Skin epidermis (tissue), 12 donors: ENCODE measurements at regions not wholly inside any gene's neighbourhood (a gene's known extent, or its start where the extent isn't known, plus 50 kb on each side); places are given as distances from the start of the nearest gene placed in this dataset.
"Not testable (repeated sequence)": the region's sequence is repeated elsewhere in the genome, so short reads cannot be mapped to it uniquely, and the experiment has no call there.

Experiments used
- H3K27ac ChIP-seq, 21 experiments: fragments of 200-600 bp; sonication (generic) in 11 of 21; one replicate each; pipeline ENCODE4 v1.5.0; 2020; ENCODE audit warnings: mild to moderate bottlenecking in 3 of 21, inconsistent platforms in 2 of 21, moderate library complexity in 2 of 21
- H3K4me3 ChIP-seq, 7 experiments: fragments of 200-600 bp; sonication (generic) in 2 of 7; one replicate each; pipeline ENCODE4 v1.5.0; 2020; ENCODE audit warnings: inconsistent platforms in 2 of 7, mild to moderate bottlenecking in 2 of 7, moderate library complexity in 1 of 7

GRCh38 chr5:103393101-103393754 lies 134.7 kb downstream of the MACIR start:
- H3K27ac ChIP-seq = peak overlapping the region in 1 of 21 experiments; percentile 14
- H3K4me3 ChIP-seq = no peak overlapping the region

DNA sequence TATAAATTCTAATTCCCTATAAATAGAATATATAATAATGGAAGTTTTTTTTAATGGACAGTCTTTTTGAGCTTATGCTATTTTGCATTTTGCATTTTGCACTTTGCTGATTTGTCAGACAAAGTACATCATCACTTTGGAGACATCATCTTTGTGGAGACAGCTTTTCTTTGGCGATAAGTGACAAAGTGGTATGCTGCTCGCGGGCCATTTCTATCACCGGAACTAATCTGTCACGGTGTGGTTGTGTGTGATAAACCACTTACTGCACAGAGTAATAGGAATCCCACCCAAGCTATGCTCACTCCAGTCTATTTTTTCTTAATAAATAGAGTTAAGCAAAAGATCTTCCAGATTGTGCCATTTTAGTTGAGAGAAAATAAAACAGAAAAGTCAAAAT lies 133.1 kb downstream of the MACIR start:
- H3K27ac ChIP-seq = no peak overlapping the region
- H3K4me3 ChIP-seq = no peak overlapping the region

DNA sequence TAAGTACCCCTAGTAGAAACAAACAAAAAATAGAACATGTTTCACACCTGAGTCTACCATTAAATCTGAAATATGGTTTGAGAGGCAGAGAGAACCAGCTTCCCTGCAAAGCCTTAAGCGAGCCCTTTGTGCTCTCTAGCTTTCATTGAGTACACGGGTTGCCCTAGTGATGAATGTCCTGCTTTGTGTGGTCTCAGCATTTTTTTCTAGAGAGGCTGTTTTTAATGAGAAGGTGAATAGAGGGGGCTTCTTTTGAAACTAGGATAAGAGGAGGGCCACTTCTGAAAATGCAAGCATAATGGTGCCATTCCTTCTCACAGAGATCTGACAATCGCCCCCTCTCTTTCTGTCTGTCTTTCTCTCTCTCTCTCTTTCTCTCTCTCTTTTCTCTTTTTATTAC lies 131.3 kb downstream of the MACIR start:
- Histone ChIP-seq H3K4me3 (no peak overlapping the region), H3K27ac (no peak overlapping the region)

DNA sequence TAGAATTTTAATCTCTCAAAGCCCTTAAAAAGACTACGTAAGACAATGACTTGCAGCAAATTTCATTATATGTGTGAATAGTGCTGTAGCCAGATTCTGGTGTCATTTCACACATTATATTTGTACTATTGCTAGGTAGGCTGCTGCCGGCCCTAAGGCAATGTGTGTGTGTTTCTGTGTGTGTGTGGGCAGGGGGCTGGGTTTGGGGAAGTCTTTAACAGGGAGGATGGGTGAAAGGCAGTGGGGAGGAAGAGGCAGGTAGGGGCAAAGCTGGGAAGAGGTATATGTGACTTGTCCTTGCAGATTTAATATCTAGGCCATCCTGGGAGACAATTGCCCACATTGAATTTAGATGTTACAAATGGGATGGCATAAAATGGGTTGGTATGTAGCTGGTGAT lies 130.8 kb downstream of the MACIR start:
- no peak overlapping the region for H3K27ac ChIP-seq
- H3K4me3 ChIP-seq = no peak overlapping the region

DNA sequence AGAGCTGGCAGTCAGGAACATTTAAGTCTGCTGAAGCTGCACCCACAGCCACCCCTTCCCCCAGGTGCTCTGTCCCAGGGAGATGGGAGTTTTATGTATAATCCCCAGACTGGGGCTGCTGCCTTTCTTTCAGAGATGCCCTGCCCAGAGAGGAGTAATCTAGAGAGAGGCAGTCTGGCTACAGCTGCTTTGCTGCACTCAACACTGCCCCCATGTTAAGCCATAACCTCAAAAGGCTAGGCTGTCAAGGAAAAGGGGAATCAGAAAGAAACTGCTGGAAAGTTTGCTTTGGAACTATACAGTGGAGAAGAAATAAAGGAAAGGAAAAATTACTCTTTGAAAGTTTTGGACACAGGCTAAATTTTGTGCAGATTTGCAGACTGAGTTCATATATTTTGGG lies 127.2 kb downstream of the MACIR start:
- H3K4me3 ChIP-seq = no peak overlapping the region
- no peak overlapping the region for H3K27ac ChIP-seq

DNA sequence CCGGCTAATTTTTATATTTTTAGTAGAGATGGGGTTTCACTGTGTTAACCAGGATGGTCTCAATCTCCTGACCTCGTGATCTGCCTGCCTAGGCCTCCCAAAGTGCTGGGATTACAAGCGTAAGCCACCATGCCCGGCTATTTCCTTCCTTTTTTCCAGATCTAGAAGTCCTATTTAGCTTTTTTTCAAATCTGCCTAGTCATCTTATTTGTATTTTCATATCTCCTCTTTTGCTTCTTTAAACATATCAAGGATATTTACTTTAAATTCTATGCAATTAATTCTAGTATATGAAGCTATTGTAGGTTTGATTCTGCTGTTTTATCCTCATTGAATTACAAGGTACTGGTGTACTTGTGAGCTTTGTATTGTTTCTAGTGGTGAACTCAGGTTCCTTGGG lies 119.1 kb downstream of the MACIR start:
- H3K4me3 ChIP-seq, H3K27ac ChIP-seq: not testable (repeated sequence)

DNA sequence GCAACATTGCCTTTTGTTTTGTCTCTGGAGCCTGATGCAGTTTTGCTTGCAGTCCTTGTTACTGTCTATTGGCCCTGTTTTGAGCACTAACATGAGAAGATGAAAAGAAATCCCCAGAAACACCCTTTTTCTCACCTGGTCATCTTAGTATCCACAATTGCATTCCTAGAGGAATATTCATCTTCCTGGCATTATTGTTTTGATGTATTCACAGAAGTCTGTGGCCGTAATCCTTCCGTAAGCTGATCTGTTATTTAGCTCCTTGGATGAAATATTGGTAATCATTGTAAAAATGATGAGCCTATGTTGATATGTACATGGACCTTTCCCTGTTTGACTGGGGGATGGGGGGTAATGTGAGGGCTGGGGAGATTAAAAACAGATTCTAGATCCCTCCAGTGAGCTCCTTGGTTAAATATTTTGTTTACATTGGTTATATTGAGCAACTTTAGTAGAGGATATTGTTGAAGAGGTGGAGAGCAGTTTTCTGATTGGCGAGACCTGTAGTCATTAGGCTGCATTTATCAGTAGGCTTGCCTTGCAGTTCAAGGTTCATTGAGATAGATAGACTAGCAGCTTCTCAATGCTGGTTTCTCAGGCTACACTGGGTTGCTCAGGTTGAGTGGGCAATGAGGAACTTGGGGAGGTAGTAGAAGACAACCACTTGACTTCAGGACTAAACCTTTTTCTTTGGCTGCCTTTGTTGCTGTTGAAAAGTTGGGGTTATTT lies 117.5 kb downstream of the MACIR start:
- H3K27ac ChIP-seq = no peak overlapping the region
- H3K4me3 ChIP-seq = no peak overlapping the region

DNA sequence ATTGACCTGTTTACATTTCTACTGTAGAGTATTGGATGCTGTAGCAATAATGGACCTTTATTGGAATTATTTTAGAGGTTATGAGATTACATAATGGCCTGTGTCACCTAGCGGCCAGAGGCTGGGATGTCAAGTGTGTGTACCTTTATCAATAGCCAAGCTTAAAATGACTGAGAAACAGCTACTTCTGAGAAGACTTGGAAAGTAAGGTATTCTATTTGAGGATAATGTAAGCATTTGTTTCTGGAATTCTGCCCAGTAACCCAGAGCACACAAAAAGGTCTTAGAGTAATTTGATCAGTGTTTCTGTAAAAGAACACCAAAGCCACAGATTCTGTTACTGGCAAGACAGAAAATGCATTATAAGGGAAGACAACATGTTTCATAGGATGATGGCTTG lies 116.8 kb downstream of the MACIR start:
- Histone ChIP-seq H3K27ac (no peak overlapping the region), H3K4me3 (no peak overlapping the region)

GRCh38 chr5:103374473-103374963 lies 116.0 kb downstream of the MACIR start:
- Histone ChIP-seq H3K4me3 (no peak overlapping the region), H3K27ac (no peak overlapping the region)

- no peak overlapping the region for H3K4me3 ChIP-seq
Observed at GRCh38 chr5:103373597-103374472, 115.3 kb downstream of the MACIR start.

GRCh38 chr5:103371046-103371607 lies 112.6 kb downstream of the MACIR start:
- no peak overlapping the region for H3K4me3 ChIP-seq
- no peak overlapping the region for H3K27ac ChIP-seq

More at GRCh38 chr5:103373597-103374472, 115.3 kb downstream of the MACIR start:
- H3K27ac ChIP-seq = no peak overlapping the region

DNA sequence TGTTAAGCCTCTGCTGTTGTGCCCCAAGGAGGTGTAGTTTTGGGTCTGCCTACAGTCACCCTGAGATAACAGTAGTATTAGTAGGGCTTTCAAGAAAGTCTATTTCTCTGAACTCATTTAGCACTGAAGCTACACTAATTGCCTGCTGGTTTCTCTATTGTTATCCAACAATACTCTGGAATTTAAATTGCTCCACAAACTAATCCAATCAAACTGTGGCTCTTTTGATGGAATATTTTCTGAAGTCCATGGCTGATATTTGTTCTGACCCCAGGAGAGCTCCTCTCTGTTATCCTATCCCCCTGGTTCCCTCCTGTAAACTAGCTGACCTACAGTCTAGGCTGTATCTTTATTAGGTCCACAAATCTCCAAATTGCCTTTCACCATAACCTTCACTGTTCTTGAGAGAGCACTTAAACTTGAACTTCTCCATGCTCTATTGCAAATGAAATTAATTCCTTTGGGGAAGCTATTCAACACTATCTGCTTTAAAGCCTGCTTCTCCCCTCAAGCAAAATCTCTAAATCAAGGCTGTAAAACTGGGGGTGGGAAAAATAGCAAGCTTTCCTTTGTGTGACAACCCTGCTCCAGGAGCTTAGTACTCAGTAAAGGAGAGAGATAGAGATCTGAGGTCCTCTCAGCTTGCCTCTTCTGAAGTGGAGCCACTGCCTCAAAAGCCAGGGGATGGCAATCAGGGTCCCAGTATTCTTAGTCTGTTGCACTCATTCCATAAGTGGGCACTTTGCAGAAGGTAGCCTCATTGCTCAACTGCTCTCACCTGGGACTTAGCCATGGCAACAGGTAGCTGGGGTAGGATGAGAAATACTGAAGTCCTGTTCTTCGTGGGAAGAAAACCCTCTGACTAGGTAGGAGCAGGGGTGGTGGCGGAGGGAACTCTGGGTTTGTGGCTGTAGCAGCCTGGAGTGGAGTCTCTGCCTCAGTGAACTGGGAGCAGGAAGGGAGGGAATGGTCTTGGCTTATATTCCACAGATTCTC lies 110.9 kb downstream of the MACIR start:
- H3K4me3 ChIP-seq = no peak overlapping the region
- no peak overlapping the region for H3K27ac ChIP-seq

DNA sequence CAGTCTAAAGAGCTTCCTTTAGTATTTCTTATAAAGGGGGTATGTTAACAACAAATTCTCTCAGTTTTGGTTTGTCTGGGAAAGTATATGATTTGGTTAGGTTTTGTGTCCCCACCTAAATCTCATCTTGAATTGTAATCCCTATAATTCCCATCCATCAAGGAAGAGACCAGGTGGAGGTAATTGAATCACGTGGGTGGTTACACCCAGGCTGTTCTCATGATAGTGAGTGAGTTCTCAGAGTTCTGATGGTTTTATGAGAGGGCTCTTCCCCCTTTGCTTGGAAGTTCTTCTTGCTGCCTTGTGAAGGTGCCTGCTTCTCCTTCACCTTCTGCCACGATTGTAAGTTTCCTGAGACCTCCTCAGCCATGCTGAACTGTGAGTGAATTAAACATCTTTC lies 109.1 kb downstream of the MACIR start:
- Histone ChIP-seq H3K27ac (no peak overlapping the region), H3K4me3 (no peak overlapping the region)

DNA sequence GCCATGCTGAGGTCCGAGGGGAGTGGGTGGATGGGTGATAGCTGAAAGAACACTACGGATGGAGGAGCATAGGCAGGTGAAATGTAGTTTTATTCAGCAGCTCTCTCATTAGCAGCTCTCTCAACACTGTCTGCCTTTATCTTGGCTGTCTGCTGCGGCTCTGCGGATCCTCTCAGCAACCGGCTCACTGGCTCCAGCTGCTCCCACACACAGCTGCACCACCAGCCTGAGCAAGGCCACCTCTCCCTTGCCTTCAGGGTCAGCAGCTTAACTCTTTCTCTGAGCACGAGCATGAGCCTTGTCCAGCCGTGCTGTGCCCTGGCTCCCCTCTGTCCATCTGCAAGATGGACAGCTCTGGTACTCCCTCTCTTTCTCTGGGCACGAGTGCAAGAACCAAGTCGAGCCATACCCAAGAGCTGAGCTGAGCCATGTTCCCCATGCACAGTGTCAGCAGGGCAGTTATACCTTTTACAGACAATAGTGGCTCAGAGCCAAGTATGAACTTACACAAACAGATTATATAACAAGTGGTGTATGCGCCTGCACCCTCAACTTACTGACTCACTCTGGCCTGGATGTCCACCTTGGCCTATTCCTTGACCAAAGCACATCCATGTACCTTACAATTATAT lies 108.5 kb downstream of the MACIR start:
- Histone ChIP-seq H3K27ac (no peak overlapping the region), H3K4me3 (no peak overlapping the region)

GRCh38 chr5:103364074-103364473 lies 105.5 kb downstream of the MACIR start:
- Histone ChIP-seq H3K4me3 (no peak overlapping the region), H3K27ac (no peak overlapping the region)

DNA sequence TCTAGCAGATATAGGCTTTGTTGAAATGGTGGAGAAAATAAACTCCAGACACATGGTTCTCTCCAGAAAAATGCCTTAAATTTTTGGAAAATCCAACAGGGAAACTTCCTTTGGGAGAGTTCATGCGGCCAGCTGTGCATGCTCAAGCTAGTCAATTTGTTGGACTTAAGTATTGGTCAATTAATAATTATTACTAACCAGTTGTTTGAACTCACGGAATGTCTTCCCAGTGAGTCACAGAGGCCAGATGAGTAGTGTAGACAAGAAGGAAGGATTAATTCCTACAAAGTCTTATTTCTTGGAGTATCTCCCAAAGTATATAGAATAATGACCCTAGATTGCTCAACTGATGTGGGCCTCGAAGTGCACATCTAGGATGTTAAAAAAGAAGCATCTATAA lies 103.6 kb downstream of the MACIR start:
- Histone ChIP-seq H3K27ac (no peak overlapping the region), H3K4me3 (no peak overlapping the region)

DNA sequence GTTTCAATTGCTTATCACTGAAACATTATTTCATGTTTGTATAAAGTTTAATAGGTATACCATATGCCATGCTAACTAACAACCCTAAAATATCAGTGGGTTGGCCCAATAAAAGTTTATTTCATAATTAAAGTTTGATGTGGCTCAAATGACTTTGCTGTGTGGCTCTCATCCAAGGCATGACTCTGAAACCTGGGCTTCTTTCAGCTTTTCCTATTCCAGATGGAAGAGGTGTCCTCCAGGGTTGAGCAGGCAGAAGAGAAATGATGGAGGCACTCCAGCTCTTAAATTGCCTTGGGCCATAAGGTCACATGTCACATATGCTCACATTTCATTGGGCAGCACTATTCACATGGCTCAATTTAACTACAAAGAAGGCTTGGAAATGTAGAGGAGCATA lies 101.9 kb downstream of the MACIR start:
- Histone ChIP-seq H3K27ac (no peak overlapping the region), H3K4me3 (no peak overlapping the region)

DNA sequence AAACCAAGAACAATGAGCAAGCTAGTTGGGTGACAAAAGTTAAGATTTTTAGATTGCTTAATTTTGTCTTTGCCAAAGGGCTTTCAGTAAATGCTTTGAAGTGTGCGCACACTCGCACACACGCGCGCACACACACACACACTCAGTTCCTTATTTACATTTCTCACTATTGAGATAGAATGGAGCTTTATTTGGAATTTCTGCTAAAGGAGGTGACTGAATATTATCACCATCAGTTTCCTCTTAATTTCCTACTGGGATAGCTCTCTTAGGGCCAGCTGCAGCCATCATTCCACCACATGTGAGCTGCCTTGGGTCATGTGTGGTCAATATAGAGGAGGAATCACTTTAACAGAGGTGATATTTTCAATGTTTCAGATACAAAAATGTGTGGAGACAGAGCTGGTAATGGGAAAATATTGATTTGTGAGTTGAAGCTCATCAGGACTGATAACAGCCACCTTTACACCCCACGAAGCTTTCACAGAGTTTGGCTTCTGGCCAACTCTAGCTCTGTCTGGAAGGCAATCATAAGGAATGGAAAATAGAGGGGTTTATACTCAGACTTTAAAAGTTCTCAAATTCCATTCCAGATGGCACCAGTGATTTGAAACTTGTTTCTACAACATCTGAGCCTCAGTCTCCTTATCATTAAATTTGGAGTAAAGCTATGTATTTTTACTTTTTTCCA lies 99.9 kb downstream of the MACIR start:
- no peak overlapping the region for H3K27ac ChIP-seq
- no peak overlapping the region for H3K4me3 ChIP-seq
